ENCODE measurements at regions not wholly inside any gene's neighbourhood (a gene's known extent, or its start where the extent isn't known, plus 50 kb on each side); places are given as distances from the start of the nearest gene placed in this dataset.

GRCh38 chr18:39485696-39486095, 1920.1 kb upstream of the CELF4 start:
- TF ChIP-seq POLR2A (IDR thresholded peaks at IDR 0.05) (no peak), CTCF (IDR thresholded peaks at IDR 0.05) (no peak), POLR2AphosphoS5 (IDR thresholded peaks at IDR 0.05) (no peak), EP300 (IDR thresholded peaks at IDR 0.05; ENCODE audit: low read depth) (no peak)
